ENCODE measurements at regions not wholly inside any gene's neighbourhood (a gene's known extent, or its start where the extent isn't known, plus 50 kb on each side); places are given as distances from the start of the nearest gene placed in this dataset.
A peak's percentile ranks its signal among the peaks of the same experiment; 100 is the strongest.

- intact Hi-C loops (cut with DNase I; ENCODE audit: low total_unique reads) = no loop called here
- WGBS, 2 donors = 28 to 29% methylated on average over 27 of the region's 27 CpGs
- TF ChIP-seq CTCF (IDR thresholded peaks at IDR 0.05) (no peak), POLR2A (IDR thresholded peaks at IDR 0.05) (no peak)
- H3K4me3 ChIP-seq (ENCODE audit: low read depth, poor library complexity, severe bottlenecking) = no peak overlapping the region
- peak; percentile 83 to 93 for DNase-seq (ENCODE audit: low spot score in 2 of 2)
Measured at GRCh38 chr2:567865-568638, 109.2 kb downstream of the TMEM18 start.

GRCh38 chr2:567496-567864 lies 109.7 kb downstream of the TMEM18 start:
- intact Hi-C loops (cut with DNase I; ENCODE audit: low total_unique reads) = no loop called here
- 63 to 69% methylated on average over 9 of the region's 9 CpGs for WGBS, 2 donors
- no peak for TF ChIP-seq CTCF (IDR thresholded peaks at IDR 0.05)
- TF ChIP-seq POLR2A (IDR thresholded peaks at IDR 0.05) = no peak
- DNase-seq (ENCODE audit: low spot score in 2 of 2) = no peak
- no peak overlapping the region for H3K4me3 ChIP-seq (ENCODE audit: low read depth, poor library complexity, severe bottlenecking)

- 88 to 89% methylated on average over 19 of the region's 19 CpGs for WGBS, 2 donors
- intact Hi-C loops (cut with DNase I; ENCODE audit: low total_unique reads) = no loop called here
- DNase-seq (ENCODE audit: low spot score in 2 of 2) = no peak
- no peak for TF ChIP-seq CTCF (IDR thresholded peaks at IDR 0.05)
- no peak for TF ChIP-seq POLR2A (IDR thresholded peaks at IDR 0.05)
- H3K4me3 ChIP-seq (ENCODE audit: low read depth, poor library complexity, severe bottlenecking) = no peak overlapping the region
Measured at GRCh38 chr2:566379-567313, 110.6 kb downstream of the TMEM18 start.

GRCh38 chr2:564471-565181 lies 112.6 kb downstream of the TMEM18 start:
- TF ChIP-seq CTCF (IDR thresholded peaks at IDR 0.05) = no peak
- no peak for TF ChIP-seq POLR2A (IDR thresholded peaks at IDR 0.05)
- no peak overlapping the region for H3K4me3 ChIP-seq (ENCODE audit: low read depth, poor library complexity, severe bottlenecking)
- WGBS, 2 donors = 91 to 94% methylated on average over 18 to 19 of the region's 19 CpGs
- intact Hi-C loops (cut with DNase I; ENCODE audit: low total_unique reads) = no loop called here
- no peak for DNase-seq (ENCODE audit: low spot score in 2 of 2)

- TF ChIP-seq POLR2A (IDR thresholded peaks at IDR 0.05) (no peak), CTCF (IDR thresholded peaks at IDR 0.05) (no peak)
- no peak for DNase-seq (ENCODE audit: low spot score in 2 of 2)
- intact Hi-C loops (cut with DNase I; ENCODE audit: low total_unique reads) = no loop called here
- WGBS, 2 donors = 79 to 85% methylated on average over 10 of the region's 10 CpGs
- no peak overlapping the region for H3K4me3 ChIP-seq (ENCODE audit: low read depth, poor library complexity, severe bottlenecking)
Measured at GRCh38 chr2:563512-563911, 113.7 kb downstream of the TMEM18 start.
